HPDE6-E6E7 (cell line): ENCODE measurements at regions not wholly inside any gene's neighbourhood (a gene's known extent, or its start where the extent isn't known, plus 50 kb on each side); places are given as distances from the start of the nearest gene placed in this dataset.

ENCODE experiments used
- DNase-seq: peaks from one replicate; pipeline ENCODE4 v3.0.0; 2011; ENCODE audit warnings: missing footprints; ENCODE audit errors: extremely low spot score

DNA sequence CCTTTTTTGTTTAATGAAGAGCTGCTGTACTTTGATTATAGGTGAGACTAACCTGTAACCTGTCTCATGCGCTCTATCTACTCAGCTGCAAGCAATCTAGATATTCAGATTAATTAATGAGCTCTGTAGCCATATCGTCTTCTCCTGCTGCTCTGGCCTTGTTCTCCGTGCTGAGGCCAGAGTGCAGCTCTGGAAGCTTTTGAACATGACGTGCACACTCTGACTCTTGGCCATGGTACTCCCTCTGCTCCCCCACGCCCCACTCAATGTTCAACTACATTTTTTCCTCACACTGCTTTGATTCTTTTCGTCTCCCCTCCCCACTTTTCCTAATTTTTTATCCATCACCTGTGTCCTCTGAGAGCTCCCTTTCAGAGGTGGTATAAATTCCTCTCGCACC, 751.8 kb downstream of the FGF9 start:
- no peak for DNase-seq

- DNase-seq = no peak
Observed at GRCh38 chr13:22423261-22423660, 752.4 kb downstream of the FGF9 start.

DNA sequence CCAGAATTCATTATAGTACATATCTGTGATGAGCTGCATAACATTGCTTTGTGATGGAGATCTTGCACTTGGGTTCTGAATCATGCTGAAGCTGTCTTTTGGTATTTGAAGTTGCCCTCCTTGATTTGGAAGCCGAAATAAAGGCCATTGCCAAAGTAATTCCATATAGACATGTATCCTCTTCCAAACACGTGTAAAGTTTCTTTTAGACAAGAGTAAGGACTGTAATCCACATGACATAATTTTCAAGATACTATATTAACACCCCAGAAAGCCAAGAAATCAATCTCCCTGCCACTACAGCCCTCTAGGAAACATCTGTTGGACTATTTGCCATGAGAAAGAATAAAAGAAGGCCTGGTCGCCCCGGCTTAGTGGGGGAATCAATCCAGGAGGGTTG, 754.2 kb downstream of the FGF9 start:
- DNase-seq = no peak

GRCh38 chr13:22427066-22427465, 753.7 kb upstream of the SGCG start:
- no peak for DNase-seq

DNA sequence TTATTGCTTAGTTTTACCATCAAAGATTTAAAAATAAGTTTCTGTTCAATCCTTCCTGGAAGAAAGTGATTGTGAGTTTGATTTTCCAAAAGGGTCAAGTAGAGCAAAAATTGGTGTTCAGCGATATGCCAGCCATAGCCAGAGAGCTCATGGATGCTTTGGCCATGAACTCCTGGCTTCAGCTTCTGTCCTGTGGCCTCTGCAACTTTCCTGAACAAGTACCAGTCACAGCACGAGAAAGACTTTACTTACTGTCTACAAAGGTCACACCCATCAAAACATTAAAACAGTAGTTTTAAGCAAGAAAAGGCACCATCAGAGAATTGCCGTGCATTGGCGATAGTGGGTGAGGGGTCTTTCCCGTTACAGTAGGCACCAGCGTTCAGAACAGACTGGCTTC, 753.0 kb upstream of the SGCG start:
- no peak for DNase-seq

DNA sequence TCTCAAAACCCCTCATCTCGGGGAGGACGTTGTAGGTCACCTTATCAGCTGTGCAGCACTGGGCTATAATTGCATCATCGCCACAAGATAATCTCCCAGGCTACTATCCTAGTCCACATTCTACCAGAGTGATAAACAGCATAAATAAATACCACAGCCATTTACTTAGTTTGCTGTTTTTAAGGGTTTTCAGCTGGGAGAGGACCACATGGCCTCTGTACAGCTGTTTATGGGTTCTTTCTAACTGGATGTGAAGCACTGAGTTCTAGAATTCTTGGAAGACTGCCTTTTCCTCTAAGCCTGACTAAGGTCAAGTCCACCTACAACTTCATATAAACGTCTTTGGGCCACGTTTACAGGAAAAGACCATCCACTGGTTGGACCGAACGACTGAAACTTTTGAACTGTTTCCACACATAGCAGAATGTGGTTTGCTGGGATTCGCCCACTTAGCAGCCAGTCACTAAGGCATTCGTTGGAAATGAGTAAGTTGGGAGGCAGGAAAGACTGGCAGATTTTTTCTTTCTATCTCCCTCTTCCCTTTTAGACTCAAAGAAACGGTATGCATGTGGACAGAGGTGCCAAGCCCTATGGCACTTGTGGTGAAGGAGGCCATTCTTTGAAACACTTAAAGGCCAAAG, 752.5 kb upstream of the SGCG start:
- DNase-seq = no peak

- no peak for DNase-seq
Observed at GRCh38 chr13:22432690-22433089, 748.1 kb upstream of the SGCG start.

DNA sequence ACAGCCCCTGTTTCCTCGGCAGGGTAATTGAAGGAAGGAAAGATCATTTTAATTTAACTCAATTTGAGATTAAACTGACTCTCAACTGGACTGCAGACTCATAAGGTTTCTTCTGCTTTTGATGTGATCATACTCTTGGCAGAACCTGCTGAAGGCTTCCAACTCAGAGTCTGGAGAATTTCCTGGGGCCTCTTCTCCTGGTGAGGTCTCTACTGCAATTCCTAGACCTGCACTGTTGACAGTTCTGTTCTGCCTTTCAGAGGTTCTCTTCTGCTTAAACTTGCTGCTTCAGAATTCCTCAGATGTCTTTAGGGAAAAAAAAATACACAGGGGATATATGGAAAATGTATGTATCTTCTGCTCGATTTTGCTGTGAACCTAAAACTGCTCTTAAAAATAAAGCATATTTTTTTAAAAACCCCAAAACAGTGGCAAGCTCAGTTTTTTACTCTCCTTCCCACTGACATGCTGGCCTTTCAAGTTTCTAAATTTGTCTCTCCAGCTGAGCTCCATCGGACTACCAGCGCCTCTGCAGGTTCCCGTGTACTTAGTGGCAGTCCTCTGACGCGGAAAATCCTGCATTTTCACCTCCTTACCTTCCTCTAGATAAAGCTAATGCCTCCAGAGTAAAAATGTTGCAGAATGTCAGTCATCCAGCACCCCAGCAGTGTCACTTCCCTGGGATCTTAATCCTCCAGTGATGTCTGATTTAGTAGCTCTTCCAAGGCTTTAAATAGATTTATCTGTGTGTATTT, 733.5 kb upstream of the SGCG start:
- DNase-seq = no peak

- DNase-seq = no peak
Observed at GRCh38 chr13:22449251-22449650, 731.5 kb upstream of the SGCG start.

DNA sequence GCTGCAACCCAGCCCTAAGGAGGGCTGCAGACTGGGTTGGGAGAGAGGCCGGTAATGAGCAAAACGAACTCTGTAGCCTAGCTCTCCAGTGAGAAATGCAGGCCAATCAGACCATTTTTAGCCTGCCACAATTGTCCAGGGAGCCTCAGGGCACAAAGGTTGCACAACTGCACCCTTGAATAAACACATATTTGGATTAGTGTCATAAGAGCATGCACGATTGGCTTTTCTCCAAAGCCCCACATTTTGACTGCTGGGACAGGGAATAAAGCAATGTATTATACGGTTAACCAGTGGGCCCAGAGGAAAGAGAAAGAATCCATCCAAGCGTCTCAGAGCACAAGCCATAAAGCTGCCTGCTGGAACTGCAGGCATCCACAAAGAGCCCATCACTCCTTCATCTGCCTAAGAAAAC, 729.4 kb upstream of the SGCG start:
- DNase-seq = no peak

GRCh38 chr13:22454586-22454985, 726.2 kb upstream of the SGCG start:
- no peak for DNase-seq

- no peak for DNase-seq
Observed at GRCh38 chr13:22455036-22455435, 725.7 kb upstream of the SGCG start.

GRCh38 chr13:22461854-22462490, 718.8 kb upstream of the SGCG start:
- DNase-seq = no peak

- DNase-seq = no peak
Observed at GRCh38 chr13:22463089-22463488, 717.7 kb upstream of the SGCG start.

DNA sequence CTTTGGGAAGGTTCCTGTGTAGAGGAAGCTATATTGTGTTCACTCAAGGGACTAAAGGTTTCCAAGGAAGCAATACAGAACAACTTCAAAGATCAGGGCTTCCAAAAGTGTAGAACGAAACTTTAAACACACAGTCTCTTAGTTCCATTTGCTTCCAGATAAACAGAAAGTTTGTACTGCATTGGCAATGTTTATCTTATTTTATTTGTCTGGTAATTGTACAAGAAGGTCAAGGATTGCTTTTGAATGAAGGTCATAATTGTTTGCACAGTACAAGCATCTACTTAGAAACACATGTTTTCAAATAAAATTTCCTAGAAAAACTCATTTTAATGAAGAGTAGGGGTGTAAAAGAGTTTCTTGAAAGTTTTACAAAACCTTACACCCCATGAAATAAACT, 712.7 kb upstream of the SGCG start:
- DNase-seq = no peak

GRCh38 chr13:22468824-22469223, 712.0 kb upstream of the SGCG start:
- no peak for DNase-seq

GRCh38 chr13:22469452-22469851, 711.3 kb upstream of the SGCG start:
- DNase-seq = no peak

DNA sequence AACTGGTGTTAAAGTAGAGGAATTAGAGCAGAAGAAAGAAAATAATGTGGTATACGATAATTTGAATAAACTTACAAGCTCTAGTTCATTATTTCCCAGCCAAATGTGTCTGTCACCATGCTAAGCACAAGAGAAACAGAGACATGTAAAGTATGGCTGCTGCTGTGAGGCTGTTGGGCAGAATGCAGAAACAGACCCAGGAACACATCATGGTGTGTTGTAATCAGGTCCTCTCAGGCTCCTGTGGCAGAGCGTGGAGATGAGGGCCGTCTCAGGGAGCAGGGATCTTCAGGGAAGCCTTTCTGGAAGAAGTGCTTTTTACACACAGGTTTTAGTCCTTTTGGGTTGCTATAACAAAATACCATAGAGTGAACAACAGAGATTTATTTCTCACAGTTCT, 710.7 kb upstream of the SGCG start:
- no peak for DNase-seq

GRCh38 chr13:22482496-22483000, 698.2 kb upstream of the SGCG start:
- no peak for DNase-seq

DNA sequence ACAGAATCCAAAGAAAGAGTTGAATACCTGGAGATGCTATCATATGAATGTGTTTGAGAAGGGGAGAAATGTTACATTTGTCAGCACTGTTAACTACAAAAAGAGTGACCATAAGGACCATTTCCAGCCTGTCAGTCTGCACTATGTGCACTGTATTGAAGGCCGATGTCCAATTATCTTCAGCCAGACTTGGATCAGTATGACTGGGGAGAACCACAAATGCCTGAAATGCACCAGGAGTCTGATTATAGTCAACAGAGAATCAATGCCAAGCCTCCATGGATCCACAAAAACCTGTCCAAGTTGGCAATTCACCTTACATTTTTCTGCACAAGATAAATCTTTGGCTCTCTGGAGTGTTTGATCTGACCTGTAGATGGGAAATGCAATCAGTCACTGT, 697.5 kb upstream of the SGCG start:
- DNase-seq = no peak

GRCh38 chr13:22486490-22486889, 694.3 kb upstream of the SGCG start:
- no peak for DNase-seq

DNA sequence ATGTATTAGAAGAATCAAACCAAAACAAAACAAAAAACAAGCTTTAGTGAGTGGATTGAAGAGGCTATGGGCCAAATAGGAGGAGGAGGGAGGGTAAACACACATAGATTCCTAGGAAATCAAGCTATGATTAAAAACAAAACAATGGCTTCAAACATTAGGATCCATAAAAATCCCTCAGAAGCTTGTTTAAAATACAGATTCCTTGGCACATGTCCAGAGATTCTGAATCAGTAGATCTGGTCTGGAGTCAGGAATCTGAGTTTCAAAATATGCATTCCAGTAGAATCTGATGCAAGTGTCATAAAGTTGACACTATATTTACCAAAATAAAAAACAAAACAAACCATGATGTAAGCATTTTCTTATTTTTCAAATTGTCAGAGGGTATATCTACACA, 692.8 kb upstream of the SGCG start:
- DNase-seq = no peak

GRCh38 chr13:22489771-22490170, 691.0 kb upstream of the SGCG start:
- DNase-seq = no peak
